Fibroblast of pulmonary artery (primary cell): ENCODE measurements at regions not wholly inside any gene's neighbourhood (a gene's known extent, or its start where the extent isn't known, plus 50 kb on each side); places are given as distances from the start of the nearest gene placed in this dataset.
A peak's percentile ranks its signal among the peaks of the same experiment; 100 is the strongest.
"Not testable (repeated sequence)": the region's sequence is repeated elsewhere in the genome, so short reads cannot be mapped to it uniquely, and the experiment has no call there.

Experiments
- DNase-seq: peaks from one replicate; pipeline ENCODE4 v3.0.0-alpha.2; 2010; ENCODE audit warnings: low read depth
- H3K4me3 ChIP-seq: replicated peaks from 2 replicates; pipeline ENCODE4 v1.5.1; 2011; ENCODE audit warnings: low read depth, mild to moderate bottlenecking, control low read depth, low read length, moderate library complexity
- CTCF ChIP-seq: IDR thresholded peaks from 2 replicates; pipeline ENCODE4 v1.5.1; 2011; ENCODE audit warnings: mild to moderate bottlenecking, control low read depth, low read length, inconsistent platforms; ENCODE audit errors: missing control alignments

GRCh38 chr12:107511292-107511691, 174.3 kb upstream of the PWP1 start:
- no peak for TF ChIP-seq CTCF
- peak; percentile 14 for DNase-seq

GRCh38 chr12:107512391-107512790, 173.2 kb upstream of the PWP1 start:
- H3K4me3 ChIP-seq, result no peak overlapping the region
- TF ChIP-seq CTCF, result no peak
- peak; percentile 35 for DNase-seq

More at GRCh38 chr12:107511292-107511691, 174.3 kb upstream of the PWP1 start:
- H3K4me3 ChIP-seq, result no peak overlapping the region

DNA sequence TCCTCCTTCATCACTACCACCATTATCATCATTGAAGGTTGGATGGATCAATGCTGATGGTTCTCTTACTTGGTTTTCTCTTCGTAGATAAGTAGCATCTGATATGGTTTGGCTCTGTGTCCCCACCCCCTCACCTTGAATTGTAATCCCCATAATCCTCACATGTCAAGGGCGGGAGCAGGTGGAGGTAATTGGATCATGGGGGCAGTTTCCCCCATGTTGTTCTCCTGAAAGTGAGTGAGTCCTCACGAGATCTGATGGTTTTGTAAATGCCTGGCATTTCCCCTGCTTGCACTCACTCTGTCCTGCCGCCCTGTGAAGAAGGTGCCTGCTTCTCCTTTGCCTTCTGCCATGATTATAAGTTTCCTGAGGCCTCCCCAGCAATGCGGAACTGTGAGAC, 172.4 kb upstream of the PWP1 start:
- DNase-seq, result no peak
- no peak for TF ChIP-seq CTCF
- no peak overlapping the region for H3K4me3 ChIP-seq

DNA sequence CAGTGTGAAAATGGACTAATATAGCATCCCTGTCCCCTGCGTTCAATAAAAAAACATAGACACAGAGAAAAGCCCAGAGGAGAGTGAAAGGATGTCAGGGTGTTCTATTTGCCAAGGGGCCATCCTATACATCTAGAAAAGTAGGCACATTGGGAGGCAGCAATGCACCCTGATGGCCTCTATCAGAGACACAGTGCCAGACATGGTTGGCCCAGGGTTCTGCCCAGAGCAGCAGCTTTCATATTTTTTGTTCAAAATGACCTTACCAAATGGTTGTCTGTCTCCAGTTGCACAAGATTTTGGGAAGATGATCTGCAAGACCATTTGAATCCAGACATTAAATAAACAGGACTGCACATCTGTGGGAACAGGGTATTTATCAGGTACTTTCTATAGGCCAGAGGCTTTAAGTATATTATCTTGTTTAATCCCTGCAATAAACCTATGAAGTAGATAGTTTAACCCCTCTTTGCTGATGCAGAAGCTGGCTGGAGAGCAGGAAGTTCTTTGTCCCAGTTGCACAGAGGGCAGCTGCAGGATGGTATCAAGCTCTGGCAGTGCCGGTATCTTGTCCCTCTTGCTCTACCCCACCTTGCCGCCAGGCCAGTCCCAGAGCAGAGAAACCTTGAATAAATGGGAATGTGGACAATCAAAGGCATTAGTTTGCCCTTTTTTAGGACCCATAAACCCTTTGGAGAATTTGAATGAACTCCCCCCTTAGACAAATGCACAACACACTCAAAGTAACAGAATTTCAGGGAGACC, 171.8 kb upstream of the PWP1 start:
- no peak for TF ChIP-seq CTCF
- no peak for DNase-seq
- no peak overlapping the region for H3K4me3 ChIP-seq

DNA sequence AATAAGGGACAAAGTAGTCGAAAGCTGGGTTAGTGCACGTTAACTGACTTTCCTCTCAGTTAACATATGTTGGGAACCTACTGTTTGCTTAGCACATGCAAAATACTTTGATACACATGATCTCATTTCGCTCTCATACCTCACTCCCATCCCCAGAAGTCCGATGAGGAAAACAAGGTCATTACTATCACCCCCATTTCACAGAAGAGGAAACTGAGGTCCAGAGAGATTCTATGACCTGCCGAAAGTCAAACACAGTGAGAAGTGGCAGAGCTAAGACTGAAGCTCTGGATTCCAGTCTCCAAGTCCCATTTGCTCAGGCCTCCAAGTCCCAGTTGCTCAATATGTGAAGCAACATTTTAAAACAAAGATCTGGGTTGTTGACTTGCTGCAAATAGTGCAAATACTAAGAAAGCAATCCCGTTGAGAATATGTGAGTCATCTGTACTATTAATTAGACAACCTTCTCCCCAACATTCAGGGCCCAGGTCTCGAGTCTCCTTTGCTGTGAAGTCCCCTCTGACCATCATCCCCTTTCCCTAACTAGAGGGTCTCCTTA, 170.6 kb upstream of the PWP1 start:
- TF ChIP-seq CTCF, result no peak
- peak; percentile 74 for DNase-seq
- no peak overlapping the region for H3K4me3 ChIP-seq

- TF ChIP-seq CTCF, result no peak
- peak; percentile 85 for DNase-seq
- no peak overlapping the region for H3K4me3 ChIP-seq
Measured at GRCh38 chr12:107515446-107515958, 170.1 kb upstream of the PWP1 start.

DNA sequence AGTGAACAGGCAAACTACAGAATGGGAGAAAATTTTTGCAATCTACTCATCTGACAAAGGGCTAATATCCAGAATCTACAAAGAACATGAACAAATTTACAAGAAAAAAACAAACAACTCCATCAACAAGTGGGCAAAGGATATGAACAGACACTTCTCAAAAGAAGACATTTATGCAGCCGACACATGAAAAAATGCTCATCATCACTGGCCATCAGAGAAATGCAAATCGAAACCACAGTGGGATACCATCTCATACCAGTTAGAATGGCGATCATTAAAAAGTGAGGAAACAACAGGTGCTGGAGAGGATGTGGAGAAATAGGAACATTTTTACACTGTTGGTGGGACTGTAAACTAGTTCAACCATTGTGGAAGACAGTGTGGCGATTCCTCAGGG, 167.8 kb upstream of the PWP1 start:
- not testable (repeated sequence) for DNase-seq

More for the DNA sequence above, 167.8 kb upstream of the PWP1 start:
- H3K4me3 ChIP-seq, result not testable (repeated sequence)
